ENCODE measurements at regions not wholly inside any gene's neighbourhood (a gene's known extent, or its start where the extent isn't known, plus 50 kb on each side); places are given as distances from the start of the nearest gene placed in this dataset.
A peak's percentile ranks its signal among the peaks of the same experiment; 100 is the strongest.

GRCh38 chr15:60116456-60117089 is 112.5 kb downstream of the FOXB1 start:
- 65% methylated on average over 3 of the region's 3 CpGs for WGBS
- H3K27ac ChIP-seq (replicated peaks in 1 of 4), result no peak overlapping the region
- DNase-seq (ENCODE audit: extremely low spot score), result no peak
- no peaks in the 10 kb centered on the region for H3K36me3 ChIP-seq
- H3K27me3 ChIP-seq, result peaks cover 0 to 52% (median 0%) of the 10 kb centered on the region in 4 donors
- TF ChIP-seq POLR2A (IDR thresholded peaks at IDR 0.05; ENCODE audit: low read depth) (no peak), POLR2AphosphoS5 (IDR thresholded peaks at IDR 0.05) (no peak), EP300 (IDR thresholded peaks at IDR 0.05) (no peak), CTCF (IDR thresholded peaks at IDR 0.05) (no peak)
- intact Hi-C loops (cut with DNase I), result no loop called here
- H3K9me3 ChIP-seq, result no peaks in the 10 kb centered on the region
- no peaks in the 10 kb centered on the region for H3K4me1 ChIP-seq
- no peak overlapping the region for H3K4me3 ChIP-seq

GRCh38 chr15:60118146-60118545 is 114.0 kb downstream of the FOXB1 start:
- no peaks in the 10 kb centered on the region for H3K36me3 ChIP-seq
- no peak for TF ChIP-seq EP300 (IDR thresholded peaks at IDR 0.05)
- TF ChIP-seq POLR2AphosphoS5 (IDR thresholded peaks at IDR 0.05), result no peak
- TF ChIP-seq POLR2A (IDR thresholded peaks at IDR 0.05; ENCODE audit: low read depth), result no peak
- TF ChIP-seq CTCF (IDR thresholded peaks at IDR 0.05), result no peak
- no peaks in the 10 kb centered on the region for H3K9me3 ChIP-seq
- peaks cover 0 to 61% (median 0%) of the 10 kb centered on the region in 4 donors for H3K27me3 ChIP-seq
- WGBS, result 31% methylated on average over 8 of the region's 8 CpGs
- intact Hi-C loops (cut with DNase I), result no loop called here
- DNase-seq (ENCODE audit: extremely low spot score), result peak; percentile 62
- H3K4me3 ChIP-seq, result no peak overlapping the region
- H3K27ac ChIP-seq (replicated peaks in 1 of 4), result no peak overlapping the region
- no peaks in the 10 kb centered on the region for H3K4me1 ChIP-seq

GRCh38 chr15:60118626-60119025 is 114.5 kb downstream of the FOXB1 start:
- WGBS, result 53% methylated on average over 3 of the region's 3 CpGs
- Histone ChIP-seq H3K27ac (replicated peaks in 1 of 4) (no peak overlapping the region), H3K4me3 (no peak overlapping the region), H3K27me3 (peaks cover 0 to 66% (median 0%) of the 10 kb centered on the region in 4 donors), H3K4me1 (no peaks in the 10 kb centered on the region), H3K36me3 (no peaks in the 10 kb centered on the region), H3K9me3 (no peaks in the 10 kb centered on the region)
- intact Hi-C loops (cut with DNase I), result no loop called here
- DNase-seq (ENCODE audit: extremely low spot score), result no peak
- TF ChIP-seq EP300 (IDR thresholded peaks at IDR 0.05) (no peak), CTCF (IDR thresholded peaks at IDR 0.05) (no peak), POLR2AphosphoS5 (IDR thresholded peaks at IDR 0.05) (no peak), POLR2A (IDR thresholded peaks at IDR 0.05; ENCODE audit: low read depth) (no peak)

GRCh38 chr15:60119101-60119500 is 115.0 kb downstream of the FOXB1 start:
- 46% methylated on average over 4 of the region's 4 CpGs for WGBS
- peak; percentile 62 for DNase-seq (ENCODE audit: extremely low spot score)
- Histone ChIP-seq H3K4me1 (no peaks in the 10 kb centered on the region), H3K9me3 (no peaks in the 10 kb centered on the region), H3K27me3 (peaks cover 0 to 67% (median 0%) of the 10 kb centered on the region in 4 donors), H3K4me3 (no peak overlapping the region), H3K36me3 (no peaks in the 10 kb centered on the region), H3K27ac (replicated peaks in 1 of 4) (no peak overlapping the region)
- TF ChIP-seq CTCF (IDR thresholded peaks at IDR 0.05) (no peak), POLR2AphosphoS5 (IDR thresholded peaks at IDR 0.05) (no peak), POLR2A (IDR thresholded peaks at IDR 0.05; ENCODE audit: low read depth) (no peak), EP300 (IDR thresholded peaks at IDR 0.05) (no peak)
- intact Hi-C loops (cut with DNase I), result no loop called here

- H3K9me3 ChIP-seq, result no peaks in the 10 kb centered on the region
- H3K4me3 ChIP-seq, result no peak overlapping the region
- WGBS, result 29% methylated on average over 1 of the region's 2 CpGs
- no peak overlapping the region for H3K27ac ChIP-seq (replicated peaks in 1 of 4)
- peak; percentile 75 for DNase-seq (ENCODE audit: extremely low spot score)
- intact Hi-C loops (cut with DNase I), result loop anchor here (10.0 kb wide), 1 partner anchor 65 kb away; no protein-coding TSS in a partner anchor
- no peaks in the 10 kb centered on the region for H3K36me3 ChIP-seq
- H3K27me3 ChIP-seq, result peaks cover 0 to 62% (median 0%) of the 10 kb centered on the region in 4 donors
- TF ChIP-seq POLR2AphosphoS5 (IDR thresholded peaks at IDR 0.05) (no peak), POLR2A (IDR thresholded peaks at IDR 0.05; ENCODE audit: low read depth) (no peak), CTCF (IDR thresholded peaks at IDR 0.05) (no peak), EP300 (IDR thresholded peaks at IDR 0.05) (no peak)
- H3K4me1 ChIP-seq, result no peaks in the 10 kb centered on the region
Measured at GRCh38 chr15:60120100-60120499, 116.0 kb downstream of the FOXB1 start.
